Non-pigmented ciliary epithelial cell (primary cell): ENCODE measurements at regions not wholly inside any gene's neighbourhood (a gene's known extent, or its start where the extent isn't known, plus 50 kb on each side); places are given as distances from the start of the nearest gene placed in this dataset.

Experiments
- DNase-seq: peaks from one replicate; pipeline ENCODE4 v3.0.0-alpha.2; 2010; ENCODE audit warnings: low read depth

- no peak for DNase-seq
Measured at GRCh38 chr3:67876261-67876660, 221.8 kb upstream of the SUCLG2 start.

- no peak for DNase-seq
Measured at GRCh38 chr3:67875858-67876257, 221.4 kb upstream of the SUCLG2 start.

- DNase-seq = no peak
Measured at GRCh38 chr3:67875338-67875737, 220.9 kb upstream of the SUCLG2 start.

- no peak for DNase-seq
Measured at GRCh38 chr3:67870477-67870876, 216.1 kb upstream of the SUCLG2 start.

GRCh38 chr3:67866571-67866970 lies 212.2 kb upstream of the SUCLG2 start:
- DNase-seq = no peak

- no peak for DNase-seq
Measured at GRCh38 chr3:67864587-67865183, 210.3 kb upstream of the SUCLG2 start.

GRCh38 chr3:67863869-67864268 lies 209.5 kb upstream of the SUCLG2 start:
- no peak for DNase-seq

- DNase-seq = no peak
Measured at GRCh38 chr3:67860429-67860828, 206.0 kb upstream of the SUCLG2 start.

GRCh38 chr3:67858492-67858891 lies 204.1 kb upstream of the SUCLG2 start:
- no peak for DNase-seq

- DNase-seq = no peak
Measured at GRCh38 chr3:67856718-67857117, 202.3 kb upstream of the SUCLG2 start.

GRCh38 chr3:67854663-67855062 lies 200.3 kb upstream of the SUCLG2 start:
- no peak for DNase-seq

- DNase-seq = no peak
Measured at GRCh38 chr3:67853520-67853919, 199.1 kb upstream of the SUCLG2 start.

GRCh38 chr3:67848299-67848698 lies 193.9 kb upstream of the SUCLG2 start:
- DNase-seq = no peak

- no peak for DNase-seq
Measured at GRCh38 chr3:67846166-67846565, 191.8 kb upstream of the SUCLG2 start.

GRCh38 chr3:67832817-67833216 lies 178.4 kb upstream of the SUCLG2 start:
- no peak for DNase-seq

- DNase-seq = no peak
Measured at GRCh38 chr3:67831262-67831661, 176.8 kb upstream of the SUCLG2 start.

GRCh38 chr3:67828486-67829010 lies 174.1 kb upstream of the SUCLG2 start:
- DNase-seq = no peak

GRCh38 chr3:67821135-67821534 lies 166.7 kb upstream of the SUCLG2 start:
- no peak for DNase-seq

- DNase-seq = no peak
Measured at GRCh38 chr3:67819447-67819846, 165.0 kb upstream of the SUCLG2 start.

GRCh38 chr3:67809370-67809935 lies 155.0 kb upstream of the SUCLG2 start:
- no peak for DNase-seq

GRCh38 chr3:67808906-67809305 lies 154.5 kb upstream of the SUCLG2 start:
- no peak for DNase-seq

GRCh38 chr3:67804578-67804977 lies 150.2 kb upstream of the SUCLG2 start:
- no peak for DNase-seq

- DNase-seq = no peak
Measured at GRCh38 chr3:67804089-67804488, 149.7 kb upstream of the SUCLG2 start.

GRCh38 chr3:67798412-67798811 lies 144.0 kb upstream of the SUCLG2 start:
- no peak for DNase-seq
